ENCODE measurements at regions not wholly inside any gene's neighbourhood (a gene's known extent, or its start where the extent isn't known, plus 50 kb on each side); places are given as distances from the start of the nearest gene placed in this dataset.

- Histone ChIP-seq H3F3A (replicated peaks; ENCODE audit: insufficient read depth) (no peaks in the 10 kb centered on the region), H3K4me1 (ENCODE audit: control insufficient read depth in 1 of 2, insufficient read depth in 2 of 2, low read depth in 1 of 2, low read length in 1 of 2) (no peaks in the 10 kb centered on the region), H3K27ac (ENCODE audit: low read depth in 2 of 2, low read length in 1 of 2) (no peak overlapping the region), H3K9me2 (no peaks in the 10 kb centered on the region), H3K4me3 (ENCODE audit: low read depth in 2 of 2, low read length in 1 of 2) (no peak overlapping the region), H4K20me1 (ENCODE audit: insufficient read depth) (no peaks in the 10 kb centered on the region), H3K9me3 (no peaks in the 10 kb centered on the region), H2AFZ (ENCODE audit: low read depth) (no peak overlapping the region), H3K27me3 (ENCODE audit: insufficient read depth) (peaks cover 9% of the 10 kb centered on the region; the same call in 1 of the 2 replicates), H3K9ac (no peak overlapping the region), H3K36me3 (replicated peaks in 1 of 2; ENCODE audit: control insufficient read depth in 1 of 2, insufficient read depth in 2 of 2, low read length in 1 of 2) (no peaks in the 10 kb centered on the region), H3K79me2 (ENCODE audit: insufficient read depth) (no peaks in the 10 kb centered on the region), H3K4me2 (no peak overlapping the region)
- CTCF ChIA-PET = no interaction called here
- POLR2A ChIA-PET = no interaction called here
- 0% methylated on average over 2 of the region's 2 CpGs for WGBS (ENCODE audit: low lambda C conversion rate)
- no peak for DNase-seq
- TF ChIP-seq MEF2A (IDR thresholded peaks at IDR 0.05; ENCODE audit: borderline replicate concordance, low read depth) = no peak
- no peak for TF ChIP-seq EP300 (IDR thresholded peaks at IDR 0.05; ENCODE audit: borderline replicate concordance in 1 of 2, low read depth in 1 of 2, low read length in 1 of 2)
- TF ChIP-seq, protein P1, sequence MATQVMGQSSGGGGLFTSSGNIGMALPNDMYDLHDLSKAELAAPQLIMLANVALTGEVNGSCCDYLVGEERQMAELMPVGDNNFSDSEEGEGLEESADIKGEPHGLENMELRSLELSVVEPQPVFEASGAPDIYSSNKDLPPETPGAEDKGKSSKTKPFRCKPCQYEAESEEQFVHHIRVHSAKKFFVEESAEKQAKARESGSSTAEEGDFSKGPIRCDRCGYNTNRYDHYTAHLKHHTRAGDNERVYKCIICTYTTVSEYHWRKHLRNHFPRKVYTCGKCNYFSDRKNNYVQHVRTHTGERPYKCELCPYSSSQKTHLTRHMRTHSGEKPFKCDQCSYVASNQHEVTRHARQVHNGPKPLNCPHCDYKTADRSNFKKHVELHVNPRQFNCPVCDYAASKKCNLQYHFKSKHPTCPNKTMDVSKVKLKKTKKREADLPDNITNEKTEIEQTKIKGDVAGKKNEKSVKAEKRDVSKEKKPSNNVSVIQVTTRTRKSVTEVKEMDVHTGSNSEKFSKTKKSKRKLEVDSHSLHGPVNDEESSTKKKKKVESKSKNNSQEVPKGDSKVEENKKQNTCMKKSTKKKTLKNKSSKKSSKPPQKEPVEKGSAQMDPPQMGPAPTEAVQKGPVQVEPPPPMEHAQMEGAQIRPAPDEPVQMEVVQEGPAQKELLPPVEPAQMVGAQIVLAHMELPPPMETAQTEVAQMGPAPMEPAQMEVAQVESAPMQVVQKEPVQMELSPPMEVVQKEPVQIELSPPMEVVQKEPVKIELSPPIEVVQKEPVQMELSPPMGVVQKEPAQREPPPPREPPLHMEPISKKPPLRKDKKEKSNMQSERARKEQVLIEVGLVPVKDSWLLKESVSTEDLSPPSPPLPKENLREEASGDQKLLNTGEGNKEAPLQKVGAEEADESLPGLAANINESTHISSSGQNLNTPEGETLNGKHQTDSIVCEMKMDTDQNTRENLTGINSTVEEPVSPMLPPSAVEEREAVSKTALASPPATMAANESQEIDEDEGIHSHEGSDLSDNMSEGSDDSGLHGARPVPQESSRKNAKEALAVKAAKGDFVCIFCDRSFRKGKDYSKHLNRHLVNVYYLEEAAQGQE (IDR thresholded peaks at IDR 0.05; ENCODE audit: low read depth, low read length) = no peak
- no peak for TF ChIP-seq TCF12 (IDR thresholded peaks at IDR 0.05)
- no peak for TF ChIP-seq RFX5 (IDR thresholded peaks at IDR 0.05; ENCODE audit: low read length)
- TF ChIP-seq IRF3 (IDR thresholded peaks at IDR 0.05; ENCODE audit: low read depth, low read length) = no peak
- no peak for TF ChIP-seq NFIC (IDR thresholded peaks at IDR 0.05; ENCODE audit: borderline replicate concordance)
- TF ChIP-seq TAF1 (IDR thresholded peaks at IDR 0.05; ENCODE audit: borderline replicate concordance, low read depth, low read length) = no peak
- TF ChIP-seq FOXJ3 (CRISPR knock-in tag; IDR thresholded peaks at IDR 0.05) = no peak
- no peak for TF ChIP-seq TEAD4 (IDR thresholded peaks at IDR 0.05; ENCODE audit: borderline replicate concordance, insufficient read depth)
- TF ChIP-seq PBX3 (IDR thresholded peaks at IDR 0.05) = no peak
- TF ChIP-seq FOXM1 (IDR thresholded peaks at IDR 0.05; ENCODE audit: low read depth) = no peak
- no peak for TF ChIP-seq RXRA (IDR thresholded peaks at IDR 0.05; ENCODE audit: borderline replicate concordance, low read depth)
- no peak for TF ChIP-seq EZH2phosphoT487 (IDR thresholded peaks at IDR 0.05; ENCODE audit: borderline replicate concordance, low read depth)
- no peak for TF ChIP-seq SIN3A (IDR thresholded peaks at IDR 0.05; ENCODE audit: borderline replicate concordance, low read depth, low read length)
- TF ChIP-seq JUND (IDR thresholded peaks at IDR 0.05) = no peak
- TF ChIP-seq POLR2AphosphoS5 (IDR thresholded peaks at IDR 0.05; ENCODE audit: low read depth, low read length) = no peak
- TF ChIP-seq, protein P2, sequence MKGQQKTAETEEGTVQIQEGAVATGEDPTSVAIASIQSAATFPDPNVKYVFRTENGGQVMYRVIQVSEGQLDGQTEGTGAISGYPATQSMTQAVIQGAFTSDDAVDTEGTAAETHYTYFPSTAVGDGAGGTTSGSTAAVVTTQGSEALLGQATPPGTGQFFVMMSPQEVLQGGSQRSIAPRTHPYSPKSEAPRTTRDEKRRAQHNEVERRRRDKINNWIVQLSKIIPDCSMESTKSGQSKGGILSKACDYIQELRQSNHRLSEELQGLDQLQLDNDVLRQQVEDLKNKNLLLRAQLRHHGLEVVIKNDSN (IDR thresholded peaks at IDR 0.05; ENCODE audit: borderline replicate concordance, low read depth) = no peak
- no peak for TF ChIP-seq MXI1 (IDR thresholded peaks at IDR 0.05; ENCODE audit: low read depth, low read length)
- TF ChIP-seq NRF1 (IDR thresholded peaks at IDR 0.05; ENCODE audit: low read depth, low read length) = no peak
Observed at GRCh38 chr13:21757763-21758162, 86.9 kb downstream of the FGF9 start.

Data from SK-N-SH (cell line).